Kidney (tissue), 13 donors: ENCODE measurements at regions not wholly inside any gene's neighbourhood (a gene's known extent, or its start where the extent isn't known, plus 50 kb on each side); places are given as distances from the start of the nearest gene placed in this dataset.

Experiments
- DNase-seq, 5 donors: peaks; one replicate each; pipeline ENCODE4 v3.0.0-alpha.2; 2013 to 2020
- FAIRE-seq: peaks from 2 replicates; lab custom pipeline; 2012; peaks lifted over from hg19 to GRCh38; lab: Jason Lieb, UNC
- H3K27ac ChIP-seq, 2 donors: one replicate each; pipeline ENCODE4 v1.7.0; 2013; ENCODE audit warnings: low read depth in 2 of 2, low read length in 2 of 2, inconsistent platforms in 1 of 2
- H3K27me3 ChIP-seq: one replicate; pipeline ENCODE4 v1.7.1; 2013; ENCODE audit warnings: low read length, inconsistent platforms; ENCODE audit not compliant: control insufficient read depth, insufficient read depth
- H3K36me3 ChIP-seq, 3 donors: one replicate each; pipeline versions ENCODE4 v1.7.0 to v1.7.1; 2013; ENCODE audit warnings: low read length in 3 of 3, control low read depth in 1 of 3, inconsistent platforms in 1 of 3; ENCODE audit not compliant: insufficient read depth in 3 of 3, control insufficient read depth in 2 of 3
- H3K4me1 ChIP-seq, 3 donors: one replicate each; pipeline versions ENCODE4 v1.7.0 to v1.7.1; 2013; ENCODE audit warnings: low read length in 3 of 3, inconsistent platforms in 1 of 3, low read depth in 1 of 3; ENCODE audit not compliant: control insufficient read depth in 2 of 3, insufficient read depth in 2 of 3
- H3K4me3 ChIP-seq, 3 donors: one replicate each; pipeline versions ENCODE4 v1.7.0 to v1.8.1; 2013; ENCODE audit warnings: low read length in 3 of 3, control low read depth in 1 of 3, inconsistent platforms in 1 of 3
- H3K9ac ChIP-seq, 3 donors: one replicate each; pipeline versions ENCODE4 v1.7.0 to v1.7.1; 2013; ENCODE audit warnings: low read length in 3 of 3, control low read depth in 1 of 3, inconsistent platforms in 1 of 3
- H3K9me3 ChIP-seq, 3 donors: one replicate each; pipeline versions ENCODE4 v1.7.0 to v1.7.1; 2013; ENCODE audit warnings: low read length in 3 of 3, control low read depth in 1 of 3, inconsistent platforms in 1 of 3; ENCODE audit not compliant: control insufficient read depth in 2 of 3, insufficient read depth in 1 of 3
- intact Hi-C: fragments of 100-400 bp; cut with DNase I; formaldehyde crosslinking; loops from one replicate; pipeline ENCODE4 v1.11.1; 2022
- TF ChIP-seq, protein P1 (sequence below): IDR thresholded peaks from 3 replicates; pipeline ENCODE4 v1.5.1; 2012; ENCODE audit warnings: mild to moderate bottlenecking, moderate library complexity, borderline replicate concordance; ENCODE audit not compliant: insufficient read depth; ENCODE audit errors: extremely low read depth
- donor health status: control.
- donor health status: control.
- donor health status: control.
- donor health status: control.
- donor health status: control.
- donor health status: DM: yes; HTN: yes; CAD: no.
- donor health status: Normal renal cell carcinoma (clear cell type).

DNA sequence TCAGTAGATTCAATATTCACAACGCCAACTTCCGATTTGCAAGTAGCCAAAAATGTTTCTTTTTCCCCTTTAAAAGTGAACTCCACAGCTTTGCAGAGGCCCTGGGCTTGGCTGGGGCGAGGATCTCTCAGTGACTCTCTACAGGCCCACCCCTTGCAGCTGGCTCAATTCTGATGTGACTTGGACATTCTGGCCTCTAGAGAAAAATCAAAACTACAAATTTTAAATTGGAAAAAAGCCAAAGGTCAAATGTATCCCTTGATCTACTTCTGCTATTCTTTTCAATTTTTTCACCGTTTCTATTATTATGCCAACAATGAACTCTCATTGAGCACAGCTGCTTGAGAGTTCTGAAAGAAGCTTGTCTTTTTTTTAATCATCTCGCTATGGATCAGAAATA, 245.9 kb upstream of the HS3ST5 start:
- H3K4me1 ChIP-seq = no peaks in the 10 kb centered on the region

DNA sequence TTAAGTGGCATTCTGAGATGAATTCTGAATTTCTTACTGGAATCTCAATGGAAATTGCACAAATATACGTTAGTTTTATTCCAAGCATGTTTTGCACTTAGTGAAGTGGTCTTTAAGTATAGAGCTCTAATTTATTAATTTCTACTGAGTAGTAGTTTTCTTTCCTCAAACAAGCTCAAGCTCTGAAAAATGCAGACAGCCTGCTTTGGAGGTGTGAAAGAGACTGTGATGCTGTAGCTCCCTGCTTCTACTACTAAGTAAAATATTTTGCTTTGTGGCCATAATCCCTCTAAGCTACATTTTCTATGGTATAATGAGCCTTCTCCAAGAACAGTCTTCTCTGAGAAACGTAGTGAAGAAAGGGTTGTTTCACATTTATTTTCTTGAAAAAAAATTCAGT, 243.5 kb upstream of the HS3ST5 start:
- Histone ChIP-seq H3K4me3 (no peak overlapping the region), H3K9ac (no peak overlapping the region), H3K27ac (no peak overlapping the region), H3K9me3 (no peaks in the 10 kb centered on the region), H3K4me1 (no peaks in the 10 kb centered on the region), H3K36me3 (no peaks in the 10 kb centered on the region), H3K27me3 (no peaks in the 10 kb centered on the region)
- TF ChIP-seq, protein P1, sequence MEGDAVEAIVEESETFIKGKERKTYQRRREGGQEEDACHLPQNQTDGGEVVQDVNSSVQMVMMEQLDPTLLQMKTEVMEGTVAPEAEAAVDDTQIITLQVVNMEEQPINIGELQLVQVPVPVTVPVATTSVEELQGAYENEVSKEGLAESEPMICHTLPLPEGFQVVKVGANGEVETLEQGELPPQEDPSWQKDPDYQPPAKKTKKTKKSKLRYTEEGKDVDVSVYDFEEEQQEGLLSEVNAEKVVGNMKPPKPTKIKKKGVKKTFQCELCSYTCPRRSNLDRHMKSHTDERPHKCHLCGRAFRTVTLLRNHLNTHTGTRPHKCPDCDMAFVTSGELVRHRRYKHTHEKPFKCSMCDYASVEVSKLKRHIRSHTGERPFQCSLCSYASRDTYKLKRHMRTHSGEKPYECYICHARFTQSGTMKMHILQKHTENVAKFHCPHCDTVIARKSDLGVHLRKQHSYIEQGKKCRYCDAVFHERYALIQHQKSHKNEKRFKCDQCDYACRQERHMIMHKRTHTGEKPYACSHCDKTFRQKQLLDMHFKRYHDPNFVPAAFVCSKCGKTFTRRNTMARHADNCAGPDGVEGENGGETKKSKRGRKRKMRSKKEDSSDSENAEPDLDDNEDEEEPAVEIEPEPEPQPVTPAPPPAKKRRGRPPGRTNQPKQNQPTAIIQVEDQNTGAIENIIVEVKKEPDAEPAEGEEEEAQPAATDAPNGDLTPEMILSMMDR = no peak
- intact Hi-C loops = no loop called here
- FAIRE-seq (no peak), DNase-seq (no peak)

More for the DNA sequence above, 245.9 kb upstream of the HS3ST5 start:
- H3K9me3 ChIP-seq = no peaks in the 10 kb centered on the region
- H3K4me3 ChIP-seq = no peak overlapping the region
- H3K36me3 ChIP-seq = no peaks in the 10 kb centered on the region
- DNase-seq (peak in 1 of 5 donors; percentile 10), FAIRE-seq (no peak)
- no peaks in the 10 kb centered on the region for H3K27me3 ChIP-seq
- TF ChIP-seq, protein P1 = no peak
- H3K27ac ChIP-seq = no peak overlapping the region
- intact Hi-C loops = no loop called here
- H3K9ac ChIP-seq = no peak overlapping the region

DNA sequence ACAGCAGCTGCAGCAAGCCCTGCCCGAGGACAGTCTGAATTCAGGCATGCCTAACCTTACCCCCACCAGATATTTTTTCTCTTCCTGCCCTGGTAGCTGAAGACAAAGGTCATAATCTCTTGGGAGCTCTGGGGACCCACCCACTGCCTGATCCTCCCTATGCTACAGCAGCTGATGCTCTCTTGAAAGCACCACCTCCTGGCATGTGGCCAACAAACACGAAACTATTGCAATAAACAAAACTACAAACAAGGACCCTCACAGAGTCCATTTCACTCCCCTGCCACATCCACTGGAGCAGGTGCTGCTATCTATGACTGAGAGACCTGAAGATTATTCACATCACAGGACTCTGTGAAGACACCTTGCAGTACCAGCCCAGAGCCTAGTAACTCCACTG, 238.5 kb upstream of the HS3ST5 start:
- Histone ChIP-seq H3K36me3 (no peaks in the 10 kb centered on the region), H3K4me3 (no peak overlapping the region), H3K27me3 (no peaks in the 10 kb centered on the region), H3K9ac (no peak overlapping the region), H3K9me3 (no peaks in the 10 kb centered on the region), H3K4me1 (no peaks in the 10 kb centered on the region), H3K27ac (no peak overlapping the region)
- intact Hi-C loops = no loop called here
- TF ChIP-seq, protein P1 = no peak
- no peak for DNase-seq
- no peak for FAIRE-seq

DNA sequence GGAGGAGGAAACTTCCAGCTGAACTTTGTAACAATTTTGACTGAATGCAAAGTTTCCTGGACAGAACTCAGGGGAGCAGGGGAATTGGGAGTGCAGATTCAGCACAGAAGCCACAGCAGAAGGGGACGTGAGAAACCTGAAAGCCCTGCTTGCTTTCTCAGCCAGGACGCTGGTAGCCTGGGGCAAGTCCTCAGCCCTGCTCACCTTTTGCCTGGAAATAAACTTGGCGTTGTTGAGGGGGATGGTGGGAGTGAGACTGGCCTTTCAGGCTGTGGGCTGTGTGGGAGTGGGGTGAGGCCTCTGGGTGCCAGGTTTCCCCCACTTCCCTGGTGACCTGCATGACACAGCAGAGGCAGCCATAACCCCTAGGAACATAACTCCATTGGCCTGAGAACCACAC, 238.1 kb upstream of the HS3ST5 start:
- intact Hi-C loops = no loop called here
- Histone ChIP-seq H3K4me1 (no peaks in the 10 kb centered on the region), H3K9me3 (no peaks in the 10 kb centered on the region), H3K9ac (no peak overlapping the region), H3K27me3 (no peaks in the 10 kb centered on the region), H3K27ac (no peak overlapping the region), H3K4me3 (no peak overlapping the region), H3K36me3 (no peaks in the 10 kb centered on the region)
- FAIRE-seq (no peak), DNase-seq (no peak)
- TF ChIP-seq, protein P1 = no peak
